Panc1 (cell line): ENCODE measurements at regions not wholly inside any gene's neighbourhood (a gene's known extent, or its start where the extent isn't known, plus 50 kb on each side); places are given as distances from the start of the nearest gene placed in this dataset.

Experiments used
- ATAC-seq: fragments of 200-7000 bp; cut with Tn5 transposase; 2 replicates; pipeline ENCODE4 v1.9.1; 2020; ENCODE audit warnings: mild to moderate bottlenecking, moderate library complexity
- BruUV-seq: library from RNA; stranded (reverse); fragments of 400-500 nt; replicated peaks from 2 replicates; lab custom pipeline; 2021; lab: Mats Ljungman, UMichigan
- CTCF ChIA-PET: fragments of 300-600 bp; sonication (Branson Sonifier 250); formaldehyde crosslinking; loops from one replicate; lab custom pipeline; 2022; ENCODE audit warnings: antibody characterized with exemption; lab: Charles Lee
- POLR2A ChIA-PET: fragments of 300-600 bp; sonication (Branson Sonifier 250); formaldehyde crosslinking; loops from one replicate; lab custom pipeline; 2022; ENCODE audit warnings: antibody characterized with exemption; lab: Charles Lee
- DNase-seq: peaks from one replicate; pipeline ENCODE4 v3.0.0-alpha.2; 2010; ENCODE audit warnings: low read depth, low spot score
- H3K27ac ChIP-seq: 2 replicates; pipeline ENCODE4 v1.5.1; 2011; ENCODE audit warnings: mild to moderate bottlenecking, low read length, inconsistent platforms
- H3K27me3 ChIP-seq: fragments of 200-500 bp; sonication (Bioruptor generic); 2 replicates; pipeline ENCODE4 v1.6.0; 2014; ENCODE audit warnings: low read length, inconsistent platforms; ENCODE audit not compliant: control insufficient read depth, insufficient read depth
- H3K36me3 ChIP-seq: fragments of 200-500 bp; sonication (Bioruptor generic); 2 replicates; pipeline ENCODE4 v1.5.1; 2014; ENCODE audit warnings: inconsistent platforms, mild to moderate bottlenecking, low read length, moderate library complexity; ENCODE audit not compliant: control insufficient read depth, insufficient read depth
- H3K4me1 ChIP-seq: 2 replicates; pipeline ENCODE4 v1.5.1; 2011; ENCODE audit warnings: inconsistent platforms, mild to moderate bottlenecking, low read length, moderate library complexity; ENCODE audit not compliant: control insufficient read depth, insufficient read depth
- H3K4me3 ChIP-seq, 2 experiments: 2 replicates each; pipeline ENCODE4 v1.5.1; 2011 to 2012; ENCODE audit warnings: low read depth in 2 of 2, low read length in 2 of 2, mild to moderate bottlenecking in 2 of 2, inconsistent platforms in 1 of 2, moderate library complexity in 1 of 2
- H3K9me3 ChIP-seq: fragments of 200-500 bp; sonication (Bioruptor generic); 2 replicates; pipeline ENCODE4 v1.5.1; 2014; ENCODE audit warnings: low read depth, mild to moderate bottlenecking, inconsistent platforms, low read length, moderate library complexity; ENCODE audit not compliant: control insufficient read depth, insufficient read depth
- POLR2AphosphoS5 ChIP-seq: IDR thresholded peaks from 2 replicates; pipeline ENCODE4 v1.6.1; 2012; ENCODE audit warnings: mild to moderate bottlenecking, low read depth, low read length, moderate library complexity
- SIN3A ChIP-seq: IDR thresholded peaks from 2 replicates; pipeline ENCODE4 v1.6.1; 2012; ENCODE audit warnings: low read depth, mild to moderate bottlenecking, low read length, moderate library complexity, borderline replicate concordance; ENCODE audit not compliant: insufficient read depth
- TCF7L2 ChIP-seq: IDR thresholded peaks from 2 replicates; pipeline ENCODE4 v1.6.1; 2011; ENCODE audit warnings: mild to moderate bottlenecking, low read depth, low read length, inconsistent platforms
- in situ Hi-C: cut with HindIII; loops from 2 replicates; pipeline ENCODE4 v1.10.0; 2016; ENCODE audit warnings: low sequenced_read_pairs, low pct_unique_long_range_greater_than_20kb
- intact Hi-C: fragments of 100-400 bp; cut with micrococcal nuclease; formaldehyde crosslinking; loops from one replicate; pipeline ENCODE4 v1.10.0; 2022; ENCODE audit not compliant: unreplicated experiment
- TF ChIP-seq, protein P1 (sequence below): fragments of 450-650 bp; IDR thresholded peaks from 2 replicates; pipeline ENCODE4 v1.5.1; 2017; ENCODE audit warnings: mild to moderate bottlenecking
- TF ChIP-seq, protein P2 (sequence below), 2 experiments: IDR thresholded peaks; 2 replicates each; pipeline ENCODE4 v1.6.1; 2011 to 2012; ENCODE audit warnings: low read depth in 2 of 2, control low read depth in 1 of 2, low read length in 1 of 2, mild to moderate bottlenecking in 1 of 2, moderate library complexity in 1 of 2; ENCODE audit not compliant: insufficient read depth in 1 of 2

DNA sequence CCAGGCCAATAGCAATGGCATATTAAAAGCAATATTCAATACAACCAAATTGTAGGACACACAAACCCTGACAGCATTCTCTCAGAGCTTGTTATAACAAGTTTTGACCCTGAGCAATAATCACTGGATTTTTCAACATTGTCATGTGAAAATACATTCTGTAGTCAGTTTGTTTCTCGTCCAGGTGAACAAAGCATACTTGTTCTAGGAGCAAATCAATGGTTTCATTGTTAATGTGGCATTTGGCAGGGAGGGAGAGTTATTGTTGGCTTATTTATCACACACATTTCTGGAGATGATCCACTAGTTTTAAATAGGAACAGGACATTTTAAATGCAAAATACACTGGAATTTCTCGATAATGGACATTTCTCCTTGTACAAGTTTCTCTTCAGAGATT lies 69.9 kb upstream of the L3MBTL4 start:
- intact Hi-C loops = loop anchor here (10.0 kb wide), 1 partner anchor 600 kb away; no protein-coding TSS in a partner anchor
- BruUV-seq = no TSS peak
- Histone ChIP-seq H3K27me3 (no peaks in the 10 kb centered on the region), H3K27ac (no peak overlapping the region), H3K4me3 (no peak overlapping the region), H3K36me3 (no peaks in the 10 kb centered on the region), H3K4me1 (no peaks in the 10 kb centered on the region), H3K9me3 (no peaks in the 10 kb centered on the region)
- no peak for DNase-seq
- in situ Hi-C loops = no loop called here
- ChIA-PET POLR2A (no interaction called here), CTCF (no interaction called here)
- no peak for ATAC-seq
- TF ChIP-seq SIN3A (no peak), POLR2AphosphoS5 (no peak), TCF7L2 (no peak)
- TF ChIP-seq, protein P1, sequence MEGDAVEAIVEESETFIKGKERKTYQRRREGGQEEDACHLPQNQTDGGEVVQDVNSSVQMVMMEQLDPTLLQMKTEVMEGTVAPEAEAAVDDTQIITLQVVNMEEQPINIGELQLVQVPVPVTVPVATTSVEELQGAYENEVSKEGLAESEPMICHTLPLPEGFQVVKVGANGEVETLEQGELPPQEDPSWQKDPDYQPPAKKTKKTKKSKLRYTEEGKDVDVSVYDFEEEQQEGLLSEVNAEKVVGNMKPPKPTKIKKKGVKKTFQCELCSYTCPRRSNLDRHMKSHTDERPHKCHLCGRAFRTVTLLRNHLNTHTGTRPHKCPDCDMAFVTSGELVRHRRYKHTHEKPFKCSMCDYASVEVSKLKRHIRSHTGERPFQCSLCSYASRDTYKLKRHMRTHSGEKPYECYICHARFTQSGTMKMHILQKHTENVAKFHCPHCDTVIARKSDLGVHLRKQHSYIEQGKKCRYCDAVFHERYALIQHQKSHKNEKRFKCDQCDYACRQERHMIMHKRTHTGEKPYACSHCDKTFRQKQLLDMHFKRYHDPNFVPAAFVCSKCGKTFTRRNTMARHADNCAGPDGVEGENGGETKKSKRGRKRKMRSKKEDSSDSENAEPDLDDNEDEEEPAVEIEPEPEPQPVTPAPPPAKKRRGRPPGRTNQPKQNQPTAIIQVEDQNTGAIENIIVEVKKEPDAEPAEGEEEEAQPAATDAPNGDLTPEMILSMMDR = no peak
- TF ChIP-seq, protein P2, sequence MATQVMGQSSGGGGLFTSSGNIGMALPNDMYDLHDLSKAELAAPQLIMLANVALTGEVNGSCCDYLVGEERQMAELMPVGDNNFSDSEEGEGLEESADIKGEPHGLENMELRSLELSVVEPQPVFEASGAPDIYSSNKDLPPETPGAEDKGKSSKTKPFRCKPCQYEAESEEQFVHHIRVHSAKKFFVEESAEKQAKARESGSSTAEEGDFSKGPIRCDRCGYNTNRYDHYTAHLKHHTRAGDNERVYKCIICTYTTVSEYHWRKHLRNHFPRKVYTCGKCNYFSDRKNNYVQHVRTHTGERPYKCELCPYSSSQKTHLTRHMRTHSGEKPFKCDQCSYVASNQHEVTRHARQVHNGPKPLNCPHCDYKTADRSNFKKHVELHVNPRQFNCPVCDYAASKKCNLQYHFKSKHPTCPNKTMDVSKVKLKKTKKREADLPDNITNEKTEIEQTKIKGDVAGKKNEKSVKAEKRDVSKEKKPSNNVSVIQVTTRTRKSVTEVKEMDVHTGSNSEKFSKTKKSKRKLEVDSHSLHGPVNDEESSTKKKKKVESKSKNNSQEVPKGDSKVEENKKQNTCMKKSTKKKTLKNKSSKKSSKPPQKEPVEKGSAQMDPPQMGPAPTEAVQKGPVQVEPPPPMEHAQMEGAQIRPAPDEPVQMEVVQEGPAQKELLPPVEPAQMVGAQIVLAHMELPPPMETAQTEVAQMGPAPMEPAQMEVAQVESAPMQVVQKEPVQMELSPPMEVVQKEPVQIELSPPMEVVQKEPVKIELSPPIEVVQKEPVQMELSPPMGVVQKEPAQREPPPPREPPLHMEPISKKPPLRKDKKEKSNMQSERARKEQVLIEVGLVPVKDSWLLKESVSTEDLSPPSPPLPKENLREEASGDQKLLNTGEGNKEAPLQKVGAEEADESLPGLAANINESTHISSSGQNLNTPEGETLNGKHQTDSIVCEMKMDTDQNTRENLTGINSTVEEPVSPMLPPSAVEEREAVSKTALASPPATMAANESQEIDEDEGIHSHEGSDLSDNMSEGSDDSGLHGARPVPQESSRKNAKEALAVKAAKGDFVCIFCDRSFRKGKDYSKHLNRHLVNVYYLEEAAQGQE (IDR thresholded peaks at IDR 0.05; ENCODE audit: insufficient read depth in 1 of 2, low read depth in 2 of 2, low read length in 1 of 2) = no peak

DNA sequence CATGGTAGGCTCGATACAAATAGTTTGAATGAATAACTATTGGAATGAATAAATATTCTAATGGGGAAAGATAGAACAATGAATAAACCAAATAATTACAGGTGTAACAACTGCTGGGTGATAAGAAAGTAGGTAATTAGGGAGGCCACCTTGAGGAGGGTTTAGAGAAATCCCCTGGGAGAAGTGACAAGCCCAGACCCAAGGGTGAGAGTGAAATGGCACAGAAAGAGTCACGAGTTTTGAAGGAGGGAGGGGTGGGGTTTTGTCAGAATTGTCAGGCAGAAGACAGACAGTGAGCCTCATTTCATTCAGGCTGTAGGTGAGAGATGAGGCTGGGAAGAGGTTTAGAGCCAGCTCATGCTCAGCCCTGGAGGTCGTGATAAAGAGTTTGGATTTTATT lies 71.6 kb upstream of the L3MBTL4 start:
- CTCF ChIA-PET = no interaction called here
- TF ChIP-seq, protein P1 = no peak
- TF ChIP-seq TCF7L2 (no peak), SIN3A (no peak), POLR2AphosphoS5 (no peak)
- TF ChIP-seq, protein P2 (IDR thresholded peaks at IDR 0.05; ENCODE audit: insufficient read depth in 1 of 2, low read depth in 2 of 2, low read length in 1 of 2) = no peak
- POLR2A ChIA-PET = no interaction called here
- intact Hi-C loops = loop anchor here (10.0 kb wide), 1 partner anchor 602 kb away; no protein-coding TSS in a partner anchor
- no peaks in the 10 kb centered on the region for H3K4me1 ChIP-seq
- H3K36me3 ChIP-seq = no peaks in the 10 kb centered on the region
- ATAC-seq (no peak), DNase-seq (no peak)
- no peak overlapping the region for H3K4me3 ChIP-seq
- in situ Hi-C loops = no loop called here
- BruUV-seq = no TSS peak
- H3K27ac ChIP-seq = no peak overlapping the region
- H3K27me3 ChIP-seq = no peaks in the 10 kb centered on the region
- no peaks in the 10 kb centered on the region for H3K9me3 ChIP-seq
